Transverse colon (tissue), 4 donors: ENCODE measurements at regions not wholly inside any gene's neighbourhood (a gene's known extent, or its start where the extent isn't known, plus 50 kb on each side); places are given as distances from the start of the nearest gene placed in this dataset.

Experiments
- DNase-seq: peaks from one replicate; pipeline ENCODE4 v3.0.0-alpha.2; 2019
- H3K27ac ChIP-seq, 4 donors: fragments of 200-600 bp; sonication (generic); 2 replicates each; pipeline ENCODE4 v1.5.1; 2016 to 2018; ENCODE audit warnings: inconsistent platforms in 4 of 4
- H3K27me3 ChIP-seq: fragments of 200-600 bp; sonication (generic); 2 replicates; pipeline ENCODE4 v1.5.1; 2017; ENCODE audit warnings: inconsistent platforms
- H3K36me3 ChIP-seq, 4 donors: fragments of 200-600 bp; sonication (generic); 2 replicates each; pipeline ENCODE4 v1.5.1; 2017 to 2019; ENCODE audit warnings: inconsistent platforms in 4 of 4
- H3K4me1 ChIP-seq, 4 donors: fragments of 200-600 bp; sonication (generic); 2 replicates each; pipeline ENCODE4 v1.5.1; 2017 to 2020; ENCODE audit warnings: inconsistent platforms in 4 of 4
- H3K4me3 ChIP-seq, 4 donors: fragments of 200-600 bp; sonication (generic); 1 replicate in 1 of 4; 2 replicates in 3 of 4; pipeline versions ENCODE4 v1.5.1 to v1.6.1; 2017 to 2019; ENCODE audit warnings: inconsistent platforms in 4 of 4
- H3K9me3 ChIP-seq, 2 donors: fragments of 200-600 bp; sonication (generic); 2 replicates each; pipeline ENCODE4 v1.5.1; 2017 to 2019; ENCODE audit warnings: inconsistent platforms in 2 of 2
- EP300 ChIP-seq: sonication (generic); formaldehyde crosslinking; IDR thresholded peaks from one replicate; pipeline ENCODE4 v1.6.1; 2017; ENCODE audit warnings: antibody characterized with exemption, low read depth
- POLR2A ChIP-seq: fragments of 450-650 bp; IDR thresholded peaks from one replicate; pipeline ENCODE4 v1.6.1; 2016; ENCODE audit warnings: antibody characterized with exemption, mild to moderate bottlenecking, moderate library complexity
- POLR2AphosphoS5 ChIP-seq, 3 donors: sonication (generic); formaldehyde crosslinking; IDR thresholded peaks; one replicate each; pipeline ENCODE4 v1.6.1; 2016; ENCODE audit warnings: antibody characterized with exemption in 3 of 3
- WGBS, 2 donors: methylation state at CpG; one replicate each; pipeline ENCODE4 v1.1.5; 2018; ENCODE audit warnings: low coverage in 1 of 2; 5-methylcytosine and 5-hydroxymethylcytosine counted together
- in situ Hi-C, 4 donors: fragments of 200-750 bp; cut with MboI; loops; one replicate each; pipeline versions ENCODE4 v1.15.0 to v1.15.1; 2017; ENCODE audit warnings: low sequenced_read_pairs in 3 of 4, low pct_ligation_motif_present in 1 of 4, low pct_unique_long_range_greater_than_20kb in 1 of 4
- intact Hi-C: fragments of 100-400 bp; cut with DNase I; formaldehyde crosslinking; loops from one replicate; pipeline ENCODE4 v1.15.1; 2023; ENCODE audit warnings: low total_unique reads
- TF ChIP-seq, protein P1 (sequence below), 5 experiments: fragments of 200-600 bp in 3 of 5; fragments of 450-650 bp in 2 of 5; sonication (generic) in 3 of 5; IDR thresholded peaks; 1 replicate in 2 of 5; 2 replicates in 3 of 5; pipeline ENCODE4 v1.5.1; 2016 to 2017; ENCODE audit warnings: antibody characterized with exemption in 5 of 5, inconsistent platforms in 3 of 5, mild to moderate bottlenecking in 2 of 5, moderate library complexity in 1 of 5

GRCh38 chr9:31683116-31683515 lies 701.3 kb upstream of the ACO1 start:
- no peaks in the 10 kb centered on the region for H3K9me3 ChIP-seq
- no peaks in the 10 kb centered on the region for H3K36me3 ChIP-seq
- H3K4me3 ChIP-seq, result no peak overlapping the region
- H3K27me3 ChIP-seq, result no peaks in the 10 kb centered on the region
- intact Hi-C loops (no loop called here), in situ Hi-C loops (no loop called here)
- H3K4me1 ChIP-seq, result no peaks in the 10 kb centered on the region
- no peak for TF ChIP-seq POLR2AphosphoS5 (IDR thresholded peaks at IDR 0.05)
- no peak for TF ChIP-seq EP300
- no peak for TF ChIP-seq POLR2A
- TF ChIP-seq, protein P1, sequence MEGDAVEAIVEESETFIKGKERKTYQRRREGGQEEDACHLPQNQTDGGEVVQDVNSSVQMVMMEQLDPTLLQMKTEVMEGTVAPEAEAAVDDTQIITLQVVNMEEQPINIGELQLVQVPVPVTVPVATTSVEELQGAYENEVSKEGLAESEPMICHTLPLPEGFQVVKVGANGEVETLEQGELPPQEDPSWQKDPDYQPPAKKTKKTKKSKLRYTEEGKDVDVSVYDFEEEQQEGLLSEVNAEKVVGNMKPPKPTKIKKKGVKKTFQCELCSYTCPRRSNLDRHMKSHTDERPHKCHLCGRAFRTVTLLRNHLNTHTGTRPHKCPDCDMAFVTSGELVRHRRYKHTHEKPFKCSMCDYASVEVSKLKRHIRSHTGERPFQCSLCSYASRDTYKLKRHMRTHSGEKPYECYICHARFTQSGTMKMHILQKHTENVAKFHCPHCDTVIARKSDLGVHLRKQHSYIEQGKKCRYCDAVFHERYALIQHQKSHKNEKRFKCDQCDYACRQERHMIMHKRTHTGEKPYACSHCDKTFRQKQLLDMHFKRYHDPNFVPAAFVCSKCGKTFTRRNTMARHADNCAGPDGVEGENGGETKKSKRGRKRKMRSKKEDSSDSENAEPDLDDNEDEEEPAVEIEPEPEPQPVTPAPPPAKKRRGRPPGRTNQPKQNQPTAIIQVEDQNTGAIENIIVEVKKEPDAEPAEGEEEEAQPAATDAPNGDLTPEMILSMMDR (IDR thresholded peaks at IDR 0.05), result no peak
- DNase-seq, result no peak
- 47 to 80% methylated on average over 2 of the region's 2 CpGs for WGBS, 2 donors
- no peak overlapping the region for H3K27ac ChIP-seq

DNA sequence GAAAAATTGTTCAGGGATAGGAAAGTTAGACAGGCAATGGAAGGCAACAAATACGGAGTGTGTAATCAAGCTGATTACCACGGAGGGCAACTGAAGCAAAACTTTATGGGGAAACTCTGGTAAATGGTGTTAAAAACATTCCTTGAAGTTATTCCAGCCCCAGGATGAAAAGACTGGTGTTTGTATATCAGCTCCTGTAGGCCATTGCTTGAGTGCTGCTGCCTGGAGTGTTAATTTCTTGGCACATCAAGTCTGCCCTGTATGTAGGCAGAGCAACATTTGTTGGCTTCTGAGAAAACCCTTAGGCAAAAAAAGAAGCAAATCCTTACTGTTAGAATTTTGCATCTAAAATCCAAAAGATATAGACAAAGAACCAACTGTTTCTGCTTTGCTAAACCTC lies 686.5 kb upstream of the ACO1 start:
- Histone ChIP-seq H3K9me3 (no peaks in the 10 kb centered on the region), H3K36me3 (no peaks in the 10 kb centered on the region), H3K27me3 (no peaks in the 10 kb centered on the region), H3K4me1 (no peaks in the 10 kb centered on the region), H3K4me3 (no peak overlapping the region), H3K27ac (no peak overlapping the region)
- in situ Hi-C loops (no loop called here), intact Hi-C loops (loop anchor here (5.0 kb wide), 1 partner anchor 391 kb away; no protein-coding TSS in a partner anchor)
- WGBS, 2 donors, result 79 to 83% methylated on average over 2 of the region's 2 CpGs
- no peak for DNase-seq
- TF ChIP-seq, protein P1 (IDR thresholded peaks at IDR 0.05), result no peak
- no peak for TF ChIP-seq EP300
- TF ChIP-seq POLR2AphosphoS5 (IDR thresholded peaks at IDR 0.05), result no peak
- TF ChIP-seq POLR2A, result no peak

GRCh38 chr9:31699836-31700235 lies 684.6 kb upstream of the ACO1 start:
- H3K4me1 ChIP-seq, result no peaks in the 10 kb centered on the region
- no peaks in the 10 kb centered on the region for H3K36me3 ChIP-seq
- in situ Hi-C loops, result no loop called here
- intact Hi-C loops, result loop anchor here (5.0 kb wide), 1 partner anchor 393 kb away; no protein-coding TSS in a partner anchor
- TF ChIP-seq POLR2AphosphoS5 (IDR thresholded peaks at IDR 0.05), result no peak
- no peak for TF ChIP-seq POLR2A
- TF ChIP-seq, protein P1 (IDR thresholded peaks at IDR 0.05), result no peak
- TF ChIP-seq EP300, result no peak
- no peak overlapping the region for H3K4me3 ChIP-seq
- H3K27ac ChIP-seq, result no peak overlapping the region
- no peak for DNase-seq
- no peaks in the 10 kb centered on the region for H3K9me3 ChIP-seq
- H3K27me3 ChIP-seq, result no peaks in the 10 kb centered on the region

- TF ChIP-seq POLR2A (no peak), EP300 (no peak), POLR2AphosphoS5 (IDR thresholded peaks at IDR 0.05) (no peak)
- TF ChIP-seq, protein P1 (IDR thresholded peaks at IDR 0.05), result no peak
- Histone ChIP-seq H3K27ac (no peak overlapping the region), H3K36me3 (no peaks in the 10 kb centered on the region), H3K4me1 (no peaks in the 10 kb centered on the region), H3K4me3 (no peak overlapping the region), H3K9me3 (no peaks in the 10 kb centered on the region), H3K27me3 (no peaks in the 10 kb centered on the region)
- DNase-seq, result no peak
- intact Hi-C loops (no loop called here), in situ Hi-C loops (no loop called here)
- WGBS, 2 donors, result 73 to 80% methylated on average over 3 of the region's 3 CpGs
These were observed 684.0 kb upstream of the ACO1 start for GRCh38 chr9:31700252-31701045.
